ENCODE measurements at regions not wholly inside any gene's neighbourhood (a gene's known extent, or its start where the extent isn't known, plus 50 kb on each side); places are given as distances from the start of the nearest gene placed in this dataset.
A peak's percentile ranks its signal among the peaks of the same experiment; 100 is the strongest.

- Histone ChIP-seq H3K4me1 (ENCODE audit: control insufficient read depth in 3 of 3, insufficient read depth in 2 of 3, low read depth in 1 of 3, low read length in 2 of 3) (no peaks in the 10 kb centered on the region), H3K27ac (ENCODE audit: low read depth in 1 of 3, low read length in 2 of 3) (no peak overlapping the region), H3K4me3 (ENCODE audit: low read depth in 1 of 3, low read length in 3 of 3) (no peak overlapping the region), H3K36me3 (ENCODE audit: control insufficient read depth in 3 of 3, insufficient read depth in 2 of 3, low read depth in 1 of 3, low read length in 3 of 3) (no peaks in the 10 kb centered on the region), H3K27me3 (ENCODE audit: control insufficient read depth in 3 of 3, insufficient read depth in 3 of 3, low read length in 3 of 3) (no peaks in the 10 kb centered on the region), H3K9me3 (ENCODE audit: control insufficient read depth in 2 of 2, insufficient read depth in 1 of 2, low read depth in 1 of 2, low read length in 1 of 2) (no peaks in the 10 kb centered on the region)
- WGBS, 3 donors: 87 to 90% (median 89%) methylated on average over 6 of the region's 6 CpGs
- DNase-seq (no peak), FAIRE-seq (no peak)
Measured at GRCh38 chr18:7288544-7288943, 57.7 kb downstream of the LRRC30 start.

GRCh38 chr18:7290077-7290476, 59.2 kb downstream of the LRRC30 start:
- Histone ChIP-seq H3K4me3 (ENCODE audit: low read depth in 1 of 3, low read length in 3 of 3) (no peak overlapping the region), H3K27me3 (ENCODE audit: control insufficient read depth in 3 of 3, insufficient read depth in 3 of 3, low read length in 3 of 3) (no peaks in the 10 kb centered on the region), H3K4me1 (ENCODE audit: control insufficient read depth in 3 of 3, insufficient read depth in 2 of 3, low read depth in 1 of 3, low read length in 2 of 3) (no peaks in the 10 kb centered on the region), H3K27ac (ENCODE audit: low read depth in 1 of 3, low read length in 2 of 3) (no peak overlapping the region), H3K9me3 (ENCODE audit: control insufficient read depth in 2 of 2, insufficient read depth in 1 of 2, low read depth in 1 of 2, low read length in 1 of 2) (no peaks in the 10 kb centered on the region), H3K36me3 (ENCODE audit: control insufficient read depth in 3 of 3, insufficient read depth in 2 of 3, low read depth in 1 of 3, low read length in 3 of 3) (no peaks in the 10 kb centered on the region)
- FAIRE-seq (no peak), DNase-seq (no peak)
- WGBS, 3 donors: 50 to 67% (median 64%) methylated on average over 3 of the region's 3 CpGs

- FAIRE-seq: no peak
- H3K9me3 ChIP-seq (ENCODE audit: control insufficient read depth in 2 of 2, insufficient read depth in 1 of 2, low read depth in 1 of 2, low read length in 1 of 2): no peaks in the 10 kb centered on the region
- 44 to 73% (median 49%) methylated on average over 3 of the region's 3 CpGs for WGBS, 3 donors
Measured at GRCh38 chr18:7291046-7291445, 60.2 kb downstream of the LRRC30 start.

GRCh38 chr18:7298149-7298548, 67.3 kb downstream of the LRRC30 start:
- Histone ChIP-seq H3K4me3 (ENCODE audit: low read depth in 1 of 3, low read length in 3 of 3) (no peak overlapping the region), H3K27me3 (ENCODE audit: control insufficient read depth in 3 of 3, insufficient read depth in 3 of 3, low read length in 3 of 3) (no peaks in the 10 kb centered on the region), H3K4me1 (ENCODE audit: control insufficient read depth in 3 of 3, insufficient read depth in 2 of 3, low read depth in 1 of 3, low read length in 2 of 3) (no peaks in the 10 kb centered on the region), H3K27ac (ENCODE audit: low read depth in 1 of 3, low read length in 2 of 3) (no peak overlapping the region), H3K9me3 (ENCODE audit: control insufficient read depth in 2 of 2, insufficient read depth in 1 of 2, low read depth in 1 of 2, low read length in 1 of 2) (no peaks in the 10 kb centered on the region), H3K36me3 (ENCODE audit: control insufficient read depth in 3 of 3, insufficient read depth in 2 of 3, low read depth in 1 of 3, low read length in 3 of 3) (no peaks in the 10 kb centered on the region)
- DNase-seq: no peak
- FAIRE-seq: no peak

More at GRCh38 chr18:7291046-7291445, 60.2 kb downstream of the LRRC30 start:
- no peak overlapping the region for H3K4me3 ChIP-seq (ENCODE audit: low read depth in 1 of 3, low read length in 3 of 3)
- no peak overlapping the region for H3K27ac ChIP-seq (ENCODE audit: low read depth in 1 of 3, low read length in 2 of 3)
- no peak for DNase-seq
- no peaks in the 10 kb centered on the region for H3K4me1 ChIP-seq (ENCODE audit: control insufficient read depth in 3 of 3, insufficient read depth in 2 of 3, low read depth in 1 of 3, low read length in 2 of 3)
- no peaks in the 10 kb centered on the region for H3K36me3 ChIP-seq (ENCODE audit: control insufficient read depth in 3 of 3, insufficient read depth in 2 of 3, low read depth in 1 of 3, low read length in 3 of 3)
- H3K27me3 ChIP-seq (ENCODE audit: control insufficient read depth in 3 of 3, insufficient read depth in 3 of 3, low read length in 3 of 3): no peaks in the 10 kb centered on the region

GRCh38 chr18:7301094-7301493, 70.2 kb downstream of the LRRC30 start:
- Histone ChIP-seq H3K27ac (ENCODE audit: low read depth in 1 of 3, low read length in 2 of 3) (no peak overlapping the region), H3K9me3 (ENCODE audit: control insufficient read depth in 2 of 2, insufficient read depth in 1 of 2, low read depth in 1 of 2, low read length in 1 of 2) (peaks cover 0 to 4% of the 10 kb centered on the region in 2 donors), H3K4me3 (ENCODE audit: low read depth in 1 of 3, low read length in 3 of 3) (no peak overlapping the region), H3K36me3 (ENCODE audit: control insufficient read depth in 3 of 3, insufficient read depth in 2 of 3, low read depth in 1 of 3, low read length in 3 of 3) (no peaks in the 10 kb centered on the region), H3K4me1 (ENCODE audit: control insufficient read depth in 3 of 3, insufficient read depth in 2 of 3, low read depth in 1 of 3, low read length in 2 of 3) (no peaks in the 10 kb centered on the region), H3K27me3 (ENCODE audit: control insufficient read depth in 3 of 3, insufficient read depth in 3 of 3, low read length in 3 of 3) (no peaks in the 10 kb centered on the region)
- WGBS, 3 donors: 81 to 88% (median 86%) methylated on average over 1 of the region's 1 CpG
- DNase-seq (no peak), FAIRE-seq (no peak)

GRCh38 chr18:7303316-7304060, 72.6 kb downstream of the LRRC30 start:
- no peak overlapping the region for H3K27ac ChIP-seq (ENCODE audit: low read depth in 1 of 3, low read length in 2 of 3)
- WGBS, 3 donors: 67 to 73% (median 69%) methylated on average over 4 of the region's 4 CpGs
- FAIRE-seq (no peak), DNase-seq (no peak)
- peaks cover 0 to 4% of the 10 kb centered on the region in 2 donors for H3K9me3 ChIP-seq (ENCODE audit: control insufficient read depth in 2 of 2, insufficient read depth in 1 of 2, low read depth in 1 of 2, low read length in 1 of 2)
- H3K4me3 ChIP-seq (ENCODE audit: low read depth in 1 of 3, low read length in 3 of 3): no peak overlapping the region
- no peaks in the 10 kb centered on the region for H3K27me3 ChIP-seq (ENCODE audit: control insufficient read depth in 3 of 3, insufficient read depth in 3 of 3, low read length in 3 of 3)
- H3K4me1 ChIP-seq (ENCODE audit: control insufficient read depth in 3 of 3, insufficient read depth in 2 of 3, low read depth in 1 of 3, low read length in 2 of 3): no peaks in the 10 kb centered on the region
- H3K36me3 ChIP-seq (ENCODE audit: control insufficient read depth in 3 of 3, insufficient read depth in 2 of 3, low read depth in 1 of 3, low read length in 3 of 3): no peaks in the 10 kb centered on the region

GRCh38 chr18:7304061-7304370, 73.1 kb downstream of the LRRC30 start:
- H3K9me3 ChIP-seq (ENCODE audit: control insufficient read depth in 2 of 2, insufficient read depth in 1 of 2, low read depth in 1 of 2, low read length in 1 of 2): peaks cover 0 to 4% of the 10 kb centered on the region in 2 donors

GRCh38 chr18:7305416-7305815, 74.5 kb downstream of the LRRC30 start:
- no peaks in the 10 kb centered on the region for H3K36me3 ChIP-seq (ENCODE audit: control insufficient read depth in 3 of 3, insufficient read depth in 2 of 3, low read depth in 1 of 3, low read length in 3 of 3)
- H3K9me3 ChIP-seq (ENCODE audit: control insufficient read depth in 2 of 2, insufficient read depth in 1 of 2, low read depth in 1 of 2, low read length in 1 of 2): peaks cover 0 to 4% of the 10 kb centered on the region in 2 donors
- 42 to 70% (median 62%) methylated on average over 9 of the region's 9 CpGs for WGBS, 3 donors
- DNase-seq: peak; percentile 30 to 47
- H3K27me3 ChIP-seq (ENCODE audit: control insufficient read depth in 3 of 3, insufficient read depth in 3 of 3, low read length in 3 of 3): no peaks in the 10 kb centered on the region
- no peak overlapping the region for H3K27ac ChIP-seq (ENCODE audit: low read depth in 1 of 3, low read length in 2 of 3)
- no peak for FAIRE-seq
- no peaks in the 10 kb centered on the region for H3K4me1 ChIP-seq (ENCODE audit: control insufficient read depth in 3 of 3, insufficient read depth in 2 of 3, low read depth in 1 of 3, low read length in 2 of 3)
- H3K4me3 ChIP-seq (ENCODE audit: low read depth in 1 of 3, low read length in 3 of 3): no peak overlapping the region

More at GRCh38 chr18:7304061-7304370, 73.1 kb downstream of the LRRC30 start:
- no peak for FAIRE-seq
- no peak overlapping the region for H3K27ac ChIP-seq (ENCODE audit: low read depth in 1 of 3, low read length in 2 of 3)
- 82 to 88% (median 84%) methylated on average over 6 of the region's 6 CpGs for WGBS, 3 donors
- no peaks in the 10 kb centered on the region for H3K4me1 ChIP-seq (ENCODE audit: control insufficient read depth in 3 of 3, insufficient read depth in 2 of 3, low read depth in 1 of 3, low read length in 2 of 3)
- H3K36me3 ChIP-seq (ENCODE audit: control insufficient read depth in 3 of 3, insufficient read depth in 2 of 3, low read depth in 1 of 3, low read length in 3 of 3): no peaks in the 10 kb centered on the region
- no peak for DNase-seq
- no peaks in the 10 kb centered on the region for H3K27me3 ChIP-seq (ENCODE audit: control insufficient read depth in 3 of 3, insufficient read depth in 3 of 3, low read length in 3 of 3)
- no peak overlapping the region for H3K4me3 ChIP-seq (ENCODE audit: low read depth in 1 of 3, low read length in 3 of 3)

- Histone ChIP-seq H3K27me3 (ENCODE audit: control insufficient read depth in 3 of 3, insufficient read depth in 3 of 3, low read length in 3 of 3) (no peaks in the 10 kb centered on the region), H3K4me3 (ENCODE audit: low read depth in 1 of 3, low read length in 3 of 3) (no peak overlapping the region), H3K4me1 (ENCODE audit: control insufficient read depth in 3 of 3, insufficient read depth in 2 of 3, low read depth in 1 of 3, low read length in 2 of 3) (no peaks in the 10 kb centered on the region), H3K27ac (ENCODE audit: low read depth in 1 of 3, low read length in 2 of 3) (no peak overlapping the region), H3K36me3 (ENCODE audit: control insufficient read depth in 3 of 3, insufficient read depth in 2 of 3, low read depth in 1 of 3, low read length in 3 of 3) (no peaks in the 10 kb centered on the region), H3K9me3 (ENCODE audit: control insufficient read depth in 2 of 2, insufficient read depth in 1 of 2, low read depth in 1 of 2, low read length in 1 of 2) (peaks cover 0 to 4% of the 10 kb centered on the region in 2 donors)
- DNase-seq (no peak), FAIRE-seq (no peak)
- 63 to 74% (median 67%) methylated on average over 6 of the region's 6 CpGs for WGBS, 3 donors
Measured at GRCh38 chr18:7307030-7307429, 76.1 kb downstream of the LRRC30 start.
